ENCODE measurements at regions not wholly inside any gene's neighbourhood (a gene's known extent, or its start where the extent isn't known, plus 50 kb on each side); places are given as distances from the start of the nearest gene placed in this dataset.
"Not testable (repeated sequence)": the region's sequence is repeated elsewhere in the genome, so short reads cannot be mapped to it uniquely, and the experiment has no call there.

DNA sequence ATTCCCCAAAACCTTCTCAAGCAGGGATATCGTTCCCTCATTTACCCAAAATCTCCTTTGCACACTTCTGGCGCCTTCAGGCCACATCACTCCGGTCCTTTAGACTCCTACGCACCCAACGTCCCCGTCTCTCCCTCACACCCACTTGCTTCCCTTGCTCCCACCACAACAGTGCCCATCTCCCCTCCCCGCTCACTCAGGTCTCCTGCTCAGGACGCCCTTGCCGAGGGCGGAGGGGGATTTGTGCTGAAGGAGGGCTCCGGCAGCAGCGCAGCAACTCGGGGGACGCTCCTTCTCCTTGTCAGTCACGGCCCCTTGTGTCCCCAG, 71.6 kb downstream of the PCMTD2 start:
- not testable (repeated sequence) for H3K4me3 ChIP-seq (ENCODE audit: low read depth, low read length)

DNA sequence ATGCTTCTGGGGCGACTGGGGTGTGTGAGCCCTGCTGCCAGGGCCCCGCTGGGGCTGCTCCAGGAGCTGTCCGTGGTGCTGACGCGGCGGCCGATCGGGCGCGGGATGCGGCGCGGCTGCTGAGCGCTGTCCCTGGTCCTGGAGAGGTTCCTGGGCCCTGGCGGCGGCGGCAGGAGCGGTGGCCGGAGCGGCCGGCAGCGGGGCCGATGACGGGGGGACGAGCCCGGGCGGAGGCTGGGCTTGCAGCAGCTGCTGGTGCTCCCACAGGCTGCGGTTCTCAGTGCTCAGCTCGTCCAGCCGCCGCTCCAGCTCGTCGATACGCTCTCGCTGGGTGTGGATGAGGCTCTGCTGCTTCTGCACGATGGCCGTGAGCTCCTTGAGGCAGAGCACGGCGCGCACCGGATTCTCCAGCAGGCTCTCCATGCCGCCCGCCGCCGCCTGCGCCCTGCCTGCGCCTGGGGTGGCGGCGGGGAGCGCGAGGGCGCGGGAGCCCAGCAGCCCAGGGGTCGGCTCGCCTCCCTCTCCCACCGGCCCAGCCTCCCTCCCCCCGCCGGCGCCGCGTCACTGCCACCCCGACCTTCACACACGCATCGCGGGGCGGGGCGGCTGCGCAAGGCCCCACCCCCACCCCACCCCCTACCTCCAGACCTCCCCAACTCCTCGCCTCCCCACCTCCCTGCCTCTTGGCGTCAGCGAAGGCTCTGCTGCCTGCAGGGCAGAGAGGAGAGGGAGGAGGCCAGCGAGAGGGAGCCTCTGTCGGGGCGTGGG, 72.2 kb downstream of the PCMTD2 start:
- H3K4me3 ChIP-seq (ENCODE audit: low read depth, low read length) = not testable (repeated sequence)

DNA sequence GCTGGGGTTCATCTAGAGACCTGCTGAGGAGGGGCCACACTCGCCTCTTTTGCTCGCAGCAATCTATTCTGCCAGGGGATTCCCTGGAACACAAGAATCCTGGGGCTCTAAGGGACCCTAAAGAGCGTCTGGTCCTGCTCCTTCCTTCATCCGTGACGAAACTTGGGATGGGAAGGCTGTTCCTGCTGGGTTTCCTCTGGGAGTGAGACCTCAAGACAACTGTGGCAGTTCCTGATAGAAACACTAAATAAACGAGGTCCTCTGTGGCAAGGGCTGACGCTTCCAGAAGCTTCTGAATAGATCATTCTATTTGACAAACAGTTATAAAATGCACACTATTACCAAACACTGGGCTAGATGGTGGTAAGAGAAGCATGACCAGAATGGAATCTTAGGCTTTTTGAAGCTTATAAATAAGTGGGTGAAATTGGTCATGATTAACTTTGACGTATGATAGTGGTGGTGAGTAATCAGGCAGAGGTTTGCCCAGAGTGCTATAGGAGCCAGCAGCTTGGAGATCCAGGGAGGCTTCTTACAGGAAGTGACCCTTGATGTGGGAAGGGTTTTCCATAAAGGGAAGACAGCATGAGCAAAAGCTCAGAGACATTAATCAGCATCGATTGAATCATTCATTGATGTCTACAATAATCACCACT, 73.2 kb downstream of the PCMTD2 start:
- H3K4me3 ChIP-seq (ENCODE audit: low read depth, low read length) = peak overlapping the region; percentile 14

DNA sequence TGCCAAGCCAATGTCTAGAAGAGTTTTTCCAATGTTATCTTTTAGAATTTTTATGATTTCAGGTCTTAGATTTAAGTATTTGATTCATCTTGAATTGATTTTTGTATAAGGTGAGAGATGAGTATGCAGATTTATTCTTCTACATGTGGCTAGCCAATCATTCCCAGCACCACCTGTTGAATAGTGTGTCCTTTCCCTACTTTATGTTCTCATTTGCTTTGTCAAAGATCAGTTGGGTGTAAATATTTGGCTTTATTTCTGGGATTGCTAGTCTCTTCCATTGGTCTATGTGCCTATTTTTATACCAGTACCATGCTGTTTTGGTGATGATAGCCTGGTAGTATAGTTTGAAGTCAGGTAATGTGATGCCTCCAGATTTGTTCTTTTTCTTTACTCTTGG, 77.1 kb downstream of the PCMTD2 start:
- not testable (repeated sequence) for H3K4me3 ChIP-seq (ENCODE audit: low read depth, low read length)

Measured in iPS-11a (cell line).